ENCODE measurements at regions not wholly inside any gene's neighbourhood (a gene's known extent, or its start where the extent isn't known, plus 50 kb on each side); places are given as distances from the start of the nearest gene placed in this dataset.

- H3K4me3 ChIP-seq (ENCODE audit: low read depth, low read length): no peak overlapping the region
- no peak overlapping the region for H3K4ac ChIP-seq (ENCODE audit: low read depth, low read length)
- H3K4me1 ChIP-seq (ENCODE audit: control insufficient read depth in 1 of 2, insufficient read depth in 2 of 2, low read length in 2 of 2): no peaks in the 10 kb centered on the region
- no peaks in the 10 kb centered on the region for H3K79me1 ChIP-seq (ENCODE audit: low read length)
- H4K91ac ChIP-seq (ENCODE audit: low read depth, low read length): no peak overlapping the region
- no peaks in the 10 kb centered on the region for H3K79me2 ChIP-seq (ENCODE audit: control insufficient read depth, insufficient read depth, low read length, poor library complexity)
- H2BK5ac ChIP-seq (ENCODE audit: low read depth, low read length, poor library complexity): no peak overlapping the region
- H2AK5ac ChIP-seq (ENCODE audit: low read length): no peak overlapping the region
- no peak overlapping the region for H3K14ac ChIP-seq (ENCODE audit: low read length)
- no peak overlapping the region for H3K9ac ChIP-seq (ENCODE audit: low read length)
- no peak overlapping the region for H3K18ac ChIP-seq (ENCODE audit: low read length)
- no peak overlapping the region for H3K23ac ChIP-seq (ENCODE audit: low read length)
- H3K27ac ChIP-seq (ENCODE audit: low read depth, low read length): no peak overlapping the region
- peak in 1 of 2 donors; percentile 6 for DNase-seq
- H2AFZ ChIP-seq (ENCODE audit: insufficient read depth, low read length, poor library complexity): no peak overlapping the region
- H2BK120ac ChIP-seq (ENCODE audit: insufficient read depth, low read length, poor library complexity): no peak overlapping the region
- no peaks in the 10 kb centered on the region for H3K36me3 ChIP-seq (ENCODE audit: control insufficient read depth in 1 of 2, insufficient read depth in 2 of 2, low read length in 2 of 2)
- H4K8ac ChIP-seq (ENCODE audit: low read depth, low read length): no peak overlapping the region
- no peaks in the 10 kb centered on the region for H3K9me3 ChIP-seq (ENCODE audit: insufficient read depth, low read depth, low read length)
- no peak overlapping the region for H4K12ac ChIP-seq (ENCODE audit: low read depth, low read length)
- WGBS (ENCODE audit: extremely low coverage, insufficient coverage, insufficient read length): no CpG with 5 or more reads among the region's 7 CpGs
- H3K4me2 ChIP-seq (ENCODE audit: low read length): no peak overlapping the region
- no peaks in the 10 kb centered on the region for H3K27me3 ChIP-seq (ENCODE audit: insufficient read depth, low read length)
- H2BK12ac ChIP-seq (ENCODE audit: low read length): no peak overlapping the region
These were observed 277.2 kb upstream of the CDH9 start for GRCh38 chr5:27315363-27316270.

- Histone ChIP-seq H3K4ac (ENCODE audit: low read depth, low read length) (no peak overlapping the region), H3K4me2 (ENCODE audit: low read length) (no peak overlapping the region), H4K8ac (ENCODE audit: low read depth, low read length) (no peak overlapping the region), H3K23ac (ENCODE audit: low read length) (no peak overlapping the region), H3K9me3 (ENCODE audit: insufficient read depth, low read depth, low read length) (no peaks in the 10 kb centered on the region), H3K27ac (ENCODE audit: low read depth, low read length) (no peak overlapping the region), H3K36me3 (ENCODE audit: control insufficient read depth in 1 of 2, insufficient read depth in 2 of 2, low read length in 2 of 2) (no peaks in the 10 kb centered on the region), H2AK5ac (ENCODE audit: low read length) (no peak overlapping the region), H4K91ac (ENCODE audit: low read depth, low read length) (no peak overlapping the region), H3K14ac (ENCODE audit: low read length) (no peak overlapping the region), H2BK5ac (ENCODE audit: low read depth, low read length, poor library complexity) (no peak overlapping the region), H2BK120ac (ENCODE audit: insufficient read depth, low read length, poor library complexity) (no peak overlapping the region), H3K79me1 (ENCODE audit: low read length) (no peaks in the 10 kb centered on the region), H3K18ac (ENCODE audit: low read length) (no peak overlapping the region), H3K79me2 (ENCODE audit: control insufficient read depth, insufficient read depth, low read length, poor library complexity) (no peaks in the 10 kb centered on the region), H3K27me3 (ENCODE audit: insufficient read depth, low read length) (no peaks in the 10 kb centered on the region), H4K12ac (ENCODE audit: low read depth, low read length) (no peak overlapping the region), H2BK12ac (ENCODE audit: low read length) (no peak overlapping the region), H2AFZ (ENCODE audit: insufficient read depth, low read length, poor library complexity) (no peak overlapping the region), H3K9ac (ENCODE audit: low read length) (no peak overlapping the region), H3K4me1 (ENCODE audit: control insufficient read depth in 1 of 2, insufficient read depth in 2 of 2, low read length in 2 of 2) (no peaks in the 10 kb centered on the region), H3K4me3 (ENCODE audit: low read depth, low read length) (no peak overlapping the region)
- DNase-seq: no peak
- no CpG with 5 or more reads among the region's 4 CpGs for WGBS (ENCODE audit: extremely low coverage, insufficient coverage, insufficient read length)
These were observed 275.2 kb upstream of the CDH9 start for GRCh38 chr5:27313549-27313948.

- Histone ChIP-seq H4K91ac (ENCODE audit: low read depth, low read length) (no peak overlapping the region), H2BK12ac (ENCODE audit: low read length) (no peak overlapping the region), H3K9me3 (ENCODE audit: insufficient read depth, low read depth, low read length) (no peaks in the 10 kb centered on the region), H4K12ac (ENCODE audit: low read depth, low read length) (no peak overlapping the region), H2AFZ (ENCODE audit: insufficient read depth, low read length, poor library complexity) (no peak overlapping the region), H4K8ac (ENCODE audit: low read depth, low read length) (no peak overlapping the region), H2AK5ac (ENCODE audit: low read length) (no peak overlapping the region), H3K18ac (ENCODE audit: low read length) (no peak overlapping the region), H3K9ac (ENCODE audit: low read length) (no peak overlapping the region), H3K4me3 (ENCODE audit: low read depth, low read length) (no peak overlapping the region), H3K27ac (ENCODE audit: low read depth, low read length) (no peak overlapping the region), H3K23ac (ENCODE audit: low read length) (no peak overlapping the region), H3K36me3 (ENCODE audit: control insufficient read depth in 1 of 2, insufficient read depth in 2 of 2, low read length in 2 of 2) (no peaks in the 10 kb centered on the region), H2BK5ac (ENCODE audit: low read depth, low read length, poor library complexity) (no peak overlapping the region), H3K14ac (ENCODE audit: low read length) (no peak overlapping the region), H3K79me1 (ENCODE audit: low read length) (no peaks in the 10 kb centered on the region), H3K79me2 (ENCODE audit: control insufficient read depth, insufficient read depth, low read length, poor library complexity) (no peaks in the 10 kb centered on the region), H3K4me2 (ENCODE audit: low read length) (no peak overlapping the region), H3K4me1 (ENCODE audit: control insufficient read depth in 1 of 2, insufficient read depth in 2 of 2, low read length in 2 of 2) (no peaks in the 10 kb centered on the region), H3K27me3 (ENCODE audit: insufficient read depth, low read length) (no peaks in the 10 kb centered on the region), H3K4ac (ENCODE audit: low read depth, low read length) (no peak overlapping the region), H2BK120ac (ENCODE audit: insufficient read depth, low read length, poor library complexity) (no peak overlapping the region)
- WGBS (ENCODE audit: extremely low coverage, insufficient coverage, insufficient read length): no CpG with 5 or more reads among the region's 5 CpGs
- DNase-seq: no peak
These were observed 274.0 kb upstream of the CDH9 start for GRCh38 chr5:27312291-27312893.

GRCh38 chr5:27311544-27311943, 273.2 kb upstream of the CDH9 start:
- Histone ChIP-seq H3K23ac (ENCODE audit: low read length) (no peak overlapping the region), H3K4ac (ENCODE audit: low read depth, low read length) (no peak overlapping the region), H2AFZ (ENCODE audit: insufficient read depth, low read length, poor library complexity) (no peak overlapping the region), H3K18ac (ENCODE audit: low read length) (no peak overlapping the region), H3K27me3 (ENCODE audit: insufficient read depth, low read length) (no peaks in the 10 kb centered on the region), H3K27ac (ENCODE audit: low read depth, low read length) (no peak overlapping the region), H2BK12ac (ENCODE audit: low read length) (no peak overlapping the region), H4K12ac (ENCODE audit: low read depth, low read length) (no peak overlapping the region), H4K91ac (ENCODE audit: low read depth, low read length) (no peak overlapping the region), H3K36me3 (ENCODE audit: control insufficient read depth in 1 of 2, insufficient read depth in 2 of 2, low read length in 2 of 2) (no peaks in the 10 kb centered on the region), H3K14ac (ENCODE audit: low read length) (no peak overlapping the region), H2BK120ac (ENCODE audit: insufficient read depth, low read length, poor library complexity) (no peak overlapping the region), H4K8ac (ENCODE audit: low read depth, low read length) (no peak overlapping the region), H3K4me1 (ENCODE audit: control insufficient read depth in 1 of 2, insufficient read depth in 2 of 2, low read length in 2 of 2) (no peaks in the 10 kb centered on the region), H2BK5ac (ENCODE audit: low read depth, low read length, poor library complexity) (no peak overlapping the region), H2AK5ac (ENCODE audit: low read length) (no peak overlapping the region), H3K9me3 (ENCODE audit: insufficient read depth, low read depth, low read length) (no peaks in the 10 kb centered on the region), H3K4me3 (ENCODE audit: low read depth, low read length) (no peak overlapping the region), H3K4me2 (ENCODE audit: low read length) (no peak overlapping the region), H3K79me2 (ENCODE audit: control insufficient read depth, insufficient read depth, low read length, poor library complexity) (no peaks in the 10 kb centered on the region), H3K79me1 (ENCODE audit: low read length) (no peaks in the 10 kb centered on the region), H3K9ac (ENCODE audit: low read length) (no peak overlapping the region)
- no peak for DNase-seq
- no CpG with 5 or more reads among the region's 1 CpG for WGBS (ENCODE audit: extremely low coverage, insufficient coverage, insufficient read length)
